NCI-H2196 (cell line): ENCODE measurements at regions not wholly inside any gene's neighbourhood (a gene's known extent, or its start where the extent isn't known, plus 50 kb on each side); places are given as distances from the start of the nearest gene placed in this dataset.

Source experiments
- DNase-seq: peaks from one replicate; lab custom pipeline; 2025; ENCODE audit not compliant: unreplicated experiment; lab: John Stamatoyannopoulos, UW

GRCh38 chr18:10032331-10033015 is 118.7 kb downstream of the VAPA start:
- DNase-seq = no peak

GRCh38 chr18:10033016-10033399 is 119.2 kb downstream of the VAPA start:
- no peak for DNase-seq

GRCh38 chr18:10035281-10035991 is 121.6 kb downstream of the VAPA start:
- peak; percentile 93 for DNase-seq

GRCh38 chr18:10036479-10036878 is 122.7 kb downstream of the VAPA start:
- DNase-seq = no peak

- no peak for DNase-seq
These were observed 123.4 kb downstream of the VAPA start for GRCh38 chr18:10037181-10037580.

GRCh38 chr18:10038268-10038667 is 124.5 kb downstream of the VAPA start:
- DNase-seq = no peak

GRCh38 chr18:10040287-10041011 is 126.6 kb downstream of the VAPA start:
- no peak for DNase-seq

- no peak for DNase-seq
These were observed 127.4 kb downstream of the VAPA start for GRCh38 chr18:10041180-10041579.

GRCh38 chr18:10042492-10042891 is 128.7 kb downstream of the VAPA start:
- DNase-seq = no peak

- DNase-seq = no peak
These were observed 130.2 kb downstream of the VAPA start for GRCh38 chr18:10044054-10044453.

GRCh38 chr18:10045296-10045891 is 131.6 kb downstream of the VAPA start:
- DNase-seq = no peak

- DNase-seq = no peak
These were observed 132.5 kb downstream of the VAPA start for GRCh38 chr18:10046178-10046807.

GRCh38 chr18:10047237-10047636 is 133.4 kb downstream of the VAPA start:
- DNase-seq = no peak

GRCh38 chr18:10049747-10050146 is 135.9 kb downstream of the VAPA start:
- DNase-seq = no peak

- no peak for DNase-seq
These were observed 137.1 kb downstream of the VAPA start for GRCh38 chr18:10050956-10051355.

GRCh38 chr18:10051877-10052631 is 138.2 kb downstream of the VAPA start:
- peak; percentile 79 for DNase-seq

- no peak for DNase-seq
These were observed 139.1 kb downstream of the VAPA start for GRCh38 chr18:10052871-10053270.

GRCh38 chr18:10053861-10054260 is 140.0 kb downstream of the VAPA start:
- no peak for DNase-seq

GRCh38 chr18:10054366-10054765 is 140.6 kb downstream of the VAPA start:
- no peak for DNase-seq

GRCh38 chr18:10055125-10055750 is 141.4 kb downstream of the VAPA start:
- DNase-seq = no peak
